GM12874 (cell line): ENCODE measurements at regions not wholly inside any gene's neighbourhood (a gene's known extent, or its start where the extent isn't known, plus 50 kb on each side); places are given as distances from the start of the nearest gene placed in this dataset.

Source experiments
- TF ChIP-seq, protein P1 (sequence below): IDR thresholded peaks from 2 replicates; pipeline ENCODE4 v1.5.1; 2011; ENCODE audit warnings: low read depth, mild to moderate bottlenecking, control low read depth, low read length, moderate library complexity; ENCODE audit not compliant: insufficient read depth

GRCh38 chr4:23388255-23388654 lies 501.6 kb downstream of the PPARGC1A start:
- TF ChIP-seq, protein P1, sequence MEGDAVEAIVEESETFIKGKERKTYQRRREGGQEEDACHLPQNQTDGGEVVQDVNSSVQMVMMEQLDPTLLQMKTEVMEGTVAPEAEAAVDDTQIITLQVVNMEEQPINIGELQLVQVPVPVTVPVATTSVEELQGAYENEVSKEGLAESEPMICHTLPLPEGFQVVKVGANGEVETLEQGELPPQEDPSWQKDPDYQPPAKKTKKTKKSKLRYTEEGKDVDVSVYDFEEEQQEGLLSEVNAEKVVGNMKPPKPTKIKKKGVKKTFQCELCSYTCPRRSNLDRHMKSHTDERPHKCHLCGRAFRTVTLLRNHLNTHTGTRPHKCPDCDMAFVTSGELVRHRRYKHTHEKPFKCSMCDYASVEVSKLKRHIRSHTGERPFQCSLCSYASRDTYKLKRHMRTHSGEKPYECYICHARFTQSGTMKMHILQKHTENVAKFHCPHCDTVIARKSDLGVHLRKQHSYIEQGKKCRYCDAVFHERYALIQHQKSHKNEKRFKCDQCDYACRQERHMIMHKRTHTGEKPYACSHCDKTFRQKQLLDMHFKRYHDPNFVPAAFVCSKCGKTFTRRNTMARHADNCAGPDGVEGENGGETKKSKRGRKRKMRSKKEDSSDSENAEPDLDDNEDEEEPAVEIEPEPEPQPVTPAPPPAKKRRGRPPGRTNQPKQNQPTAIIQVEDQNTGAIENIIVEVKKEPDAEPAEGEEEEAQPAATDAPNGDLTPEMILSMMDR = no peak

DNA sequence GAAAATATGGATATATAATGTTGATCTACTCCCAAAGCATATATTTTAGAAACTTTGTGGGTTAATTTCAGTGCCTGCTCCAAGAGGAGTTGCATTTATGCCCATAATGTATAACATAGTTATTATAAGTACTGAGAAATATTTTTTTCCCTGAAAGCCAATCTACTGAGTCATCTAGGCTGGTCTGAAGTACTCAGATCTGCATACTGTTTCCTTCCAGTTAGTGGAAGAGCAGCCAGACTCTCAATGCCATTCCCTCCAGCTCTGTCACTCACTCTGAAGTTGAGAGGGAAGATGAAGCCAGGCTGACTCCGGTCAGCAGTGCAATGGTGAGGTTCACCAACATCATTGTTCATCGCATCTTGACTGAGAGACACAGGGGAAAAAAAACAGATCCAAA lies 505.1 kb downstream of the PPARGC1A start:
- TF ChIP-seq, protein P1 = no peak

DNA sequence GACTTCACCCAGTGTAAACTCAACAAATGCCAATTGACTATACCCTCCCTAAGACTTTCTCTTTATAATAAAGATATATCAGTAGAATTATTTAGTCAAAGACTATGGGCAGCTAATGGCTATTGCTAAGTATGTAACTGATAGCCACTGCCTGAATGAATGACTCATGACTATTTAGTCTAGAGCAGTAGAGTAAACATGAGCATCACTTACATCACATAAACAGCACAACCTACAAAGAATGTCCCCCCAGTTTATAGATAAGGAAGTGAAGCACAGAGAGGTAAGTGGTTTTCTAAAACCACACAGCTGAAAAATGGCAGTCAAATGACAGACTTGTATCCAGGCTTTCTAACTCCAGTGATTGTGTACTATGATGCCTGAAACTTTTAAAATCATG lies 507.0 kb downstream of the PPARGC1A start:
- TF ChIP-seq, protein P1 = no peak

DNA sequence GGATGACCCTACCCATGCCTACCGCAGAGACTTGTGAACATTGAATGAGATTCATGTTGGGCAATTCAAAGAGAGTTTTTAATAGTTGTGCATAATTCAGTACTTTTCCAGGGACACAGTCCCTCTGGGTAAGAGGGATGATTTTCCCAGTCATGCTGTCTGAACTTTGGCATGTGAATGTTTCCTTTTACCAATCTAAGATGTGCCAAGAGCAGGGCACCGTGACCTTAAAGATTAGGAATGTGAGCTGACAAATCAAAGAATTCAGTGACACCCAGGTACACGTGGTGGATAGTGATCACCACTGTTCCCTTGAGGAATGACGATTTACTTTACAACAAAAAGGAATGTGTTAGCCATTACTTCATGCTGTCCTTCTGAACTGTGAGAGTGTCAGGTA lies 515.6 kb downstream of the PPARGC1A start:
- TF ChIP-seq, protein P1 = no peak

GRCh38 chr4:23373261-23373660 lies 516.6 kb downstream of the PPARGC1A start:
- TF ChIP-seq, protein P1 = no peak

- TF ChIP-seq, protein P1 = no peak
Measured at GRCh38 chr4:23371533-23371932, 518.3 kb downstream of the PPARGC1A start.

DNA sequence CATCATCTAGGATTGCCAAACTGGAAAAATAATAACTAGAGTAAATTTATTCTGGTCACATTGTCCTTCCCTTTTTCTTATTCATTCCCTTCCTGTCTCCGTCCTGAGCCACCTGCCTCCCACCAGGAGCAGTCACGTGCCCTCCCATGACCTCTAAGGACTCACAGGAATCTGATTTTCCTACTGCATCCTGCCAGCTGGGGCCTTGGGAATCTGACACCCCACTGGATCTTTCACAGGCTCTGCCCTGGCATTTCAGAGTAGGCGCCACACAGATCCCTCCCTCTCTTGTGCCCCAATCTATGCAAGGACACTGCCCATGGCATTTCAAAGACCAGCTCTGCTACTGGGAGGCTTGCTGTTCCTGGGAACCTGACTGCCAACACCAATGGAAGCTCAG lies 520.5 kb downstream of the PPARGC1A start:
- TF ChIP-seq, protein P1 = no peak
